ENCODE measurements at regions not wholly inside any gene's neighbourhood (a gene's known extent, or its start where the extent isn't known, plus 50 kb on each side); places are given as distances from the start of the nearest gene placed in this dataset.

DNA sequence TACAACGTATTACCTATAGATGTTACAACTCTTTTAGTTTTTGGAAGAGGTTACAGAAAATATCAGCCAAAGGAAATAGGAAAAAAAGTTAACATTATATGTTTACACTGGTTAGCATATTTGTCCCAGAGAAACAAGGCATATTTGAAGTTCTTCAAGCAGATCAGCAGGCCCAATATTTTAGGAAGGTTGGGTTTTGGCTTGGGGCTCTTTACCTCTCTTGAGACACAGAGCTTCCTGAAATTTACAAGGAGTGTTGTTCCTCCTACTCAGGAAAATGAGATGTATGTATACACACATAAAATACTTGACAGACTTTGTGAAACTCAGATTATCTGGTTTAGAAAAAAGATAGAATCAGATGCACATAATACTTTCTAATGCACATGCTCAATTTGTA, 323.6 kb downstream of the HGF start:
- TF ChIP-seq, protein P1, sequence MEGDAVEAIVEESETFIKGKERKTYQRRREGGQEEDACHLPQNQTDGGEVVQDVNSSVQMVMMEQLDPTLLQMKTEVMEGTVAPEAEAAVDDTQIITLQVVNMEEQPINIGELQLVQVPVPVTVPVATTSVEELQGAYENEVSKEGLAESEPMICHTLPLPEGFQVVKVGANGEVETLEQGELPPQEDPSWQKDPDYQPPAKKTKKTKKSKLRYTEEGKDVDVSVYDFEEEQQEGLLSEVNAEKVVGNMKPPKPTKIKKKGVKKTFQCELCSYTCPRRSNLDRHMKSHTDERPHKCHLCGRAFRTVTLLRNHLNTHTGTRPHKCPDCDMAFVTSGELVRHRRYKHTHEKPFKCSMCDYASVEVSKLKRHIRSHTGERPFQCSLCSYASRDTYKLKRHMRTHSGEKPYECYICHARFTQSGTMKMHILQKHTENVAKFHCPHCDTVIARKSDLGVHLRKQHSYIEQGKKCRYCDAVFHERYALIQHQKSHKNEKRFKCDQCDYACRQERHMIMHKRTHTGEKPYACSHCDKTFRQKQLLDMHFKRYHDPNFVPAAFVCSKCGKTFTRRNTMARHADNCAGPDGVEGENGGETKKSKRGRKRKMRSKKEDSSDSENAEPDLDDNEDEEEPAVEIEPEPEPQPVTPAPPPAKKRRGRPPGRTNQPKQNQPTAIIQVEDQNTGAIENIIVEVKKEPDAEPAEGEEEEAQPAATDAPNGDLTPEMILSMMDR (conservative IDR thresholded peaks at IDR 0.05; ENCODE audit: low read depth, low read length) = no peak
- no peak for TF ChIP-seq EZH2 (IDR thresholded peaks at IDR 0.05; ENCODE audit: low read length, unreplicated experiment)
- no peak for TF ChIP-seq EZH2phosphoT487 (IDR thresholded peaks at IDR 0.05; ENCODE audit: borderline replicate concordance, low read length)
